HUDEP-2 (cell line): ENCODE measurements at regions not wholly inside any gene's neighbourhood (a gene's known extent, or its start where the extent isn't known, plus 50 kb on each side); places are given as distances from the start of the nearest gene placed in this dataset.

Experiments used
- DNase-seq, 76 experiments: peaks; one replicate each; lab custom pipeline; 2025; ENCODE audit not compliant: unreplicated experiment in 76 of 76; lab: John Stamatoyannopoulos, UW

DNA sequence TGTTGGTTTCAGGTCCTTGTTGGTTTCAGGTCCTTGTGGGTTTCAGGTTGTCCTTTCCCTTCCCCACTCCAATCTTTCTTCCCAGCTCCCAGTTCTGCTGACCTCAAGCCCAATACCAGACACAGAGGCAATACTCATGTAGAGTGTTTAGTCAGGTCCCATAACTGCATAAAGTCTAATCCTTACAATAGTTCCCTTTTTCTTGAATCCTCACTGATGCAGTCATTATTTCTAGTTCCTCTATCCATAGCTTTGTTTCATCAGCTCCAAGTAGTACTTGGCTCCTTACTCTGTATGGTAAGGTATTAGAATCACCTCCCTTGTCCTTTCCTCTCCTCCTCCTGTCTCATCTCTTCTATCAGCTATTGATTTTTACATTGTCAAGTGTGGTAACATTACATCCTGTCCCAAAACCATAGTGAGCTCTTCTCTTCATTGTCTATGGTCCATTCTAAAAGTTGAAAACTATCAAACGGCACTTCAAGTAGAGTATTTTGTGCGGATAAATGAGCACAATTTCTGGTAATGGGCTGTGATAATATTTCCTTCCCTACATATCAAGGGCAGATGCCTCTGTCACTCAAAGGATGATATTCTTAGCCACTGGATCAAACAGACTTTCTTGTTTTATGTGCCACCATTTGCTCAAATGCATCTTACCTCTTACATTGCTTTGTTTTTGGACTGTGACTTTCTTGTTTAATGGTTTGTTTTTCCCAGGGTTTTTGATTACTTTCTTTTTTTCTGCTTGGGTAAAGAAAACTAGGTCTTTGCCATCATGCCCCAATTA, 57.2 kb upstream of the JDP2 start:
- DNase-seq: no peak

GRCh38 chr14:75371297-75371696, 56.5 kb upstream of the JDP2 start:
- DNase-seq: no peak

- no peak for DNase-seq
These were observed 55.6 kb upstream of the JDP2 start for GRCh38 chr14:75372260-75372659.

DNA sequence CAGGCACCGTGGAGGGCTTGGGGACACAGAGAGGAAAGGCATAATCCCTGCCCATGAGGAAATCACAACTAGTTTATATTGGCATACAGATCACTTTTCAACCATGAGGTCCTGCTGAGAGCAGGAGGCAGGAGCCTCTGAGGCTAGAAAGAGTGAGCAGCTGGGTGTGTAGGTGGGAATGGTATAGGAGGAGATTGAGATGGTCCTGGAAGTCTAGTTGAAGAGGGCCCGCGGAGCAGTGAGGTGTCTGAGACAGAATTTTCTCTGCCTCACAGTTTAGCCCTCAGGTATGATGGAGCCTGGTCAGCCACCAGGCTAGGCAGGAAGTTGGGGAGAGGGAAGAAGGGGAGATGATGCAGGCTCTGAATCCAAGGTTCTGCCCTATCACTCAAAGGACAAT, 54.7 kb upstream of the JDP2 start:
- no peak for DNase-seq

DNA sequence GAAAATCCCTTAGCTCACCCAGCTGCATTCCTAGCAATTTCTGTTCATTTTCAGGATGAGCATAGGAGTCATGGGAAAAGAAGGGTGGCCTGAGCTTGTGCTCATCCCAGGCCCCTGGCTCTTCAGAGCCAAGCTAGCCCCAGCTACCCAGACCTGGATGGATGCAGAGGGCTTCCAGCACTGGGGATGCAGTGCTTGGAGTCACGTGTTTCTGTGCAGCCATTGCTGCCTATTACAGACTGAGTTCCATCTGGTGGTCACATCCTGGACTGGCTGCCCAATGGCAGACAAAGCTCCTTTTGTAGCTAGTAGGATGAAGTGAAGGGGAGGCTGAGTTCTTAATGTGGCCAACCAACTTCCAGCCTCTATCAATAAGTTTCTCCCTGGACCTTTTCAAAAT, 54.2 kb upstream of the JDP2 start:
- no peak for DNase-seq

- no peak for DNase-seq
These were observed 52.9 kb upstream of the JDP2 start for GRCh38 chr14:75374911-75375310.

DNA sequence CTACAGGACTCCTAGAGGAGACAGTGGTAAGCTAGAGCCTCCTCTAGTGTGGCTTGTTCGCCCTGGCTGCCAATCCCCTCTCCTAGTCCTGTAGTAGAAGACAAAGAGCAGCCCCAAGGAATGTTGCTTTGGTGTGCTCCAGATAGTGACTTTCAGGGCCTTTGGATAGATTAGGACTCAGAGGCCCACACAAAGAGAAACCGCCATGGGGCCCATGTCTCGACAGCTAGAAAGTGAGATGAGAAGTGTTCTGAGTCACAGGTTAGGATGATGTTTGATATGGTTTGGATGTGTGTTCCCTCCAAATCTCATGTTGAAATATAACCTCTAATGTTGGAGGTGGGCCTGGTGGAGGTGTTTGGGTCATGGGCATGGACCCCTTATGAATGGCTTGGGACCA, 51.8 kb upstream of the JDP2 start:
- no peak for DNase-seq
